ENCODE measurements at regions not wholly inside any gene's neighbourhood (a gene's known extent, or its start where the extent isn't known, plus 50 kb on each side); places are given as distances from the start of the nearest gene placed in this dataset.

DNA sequence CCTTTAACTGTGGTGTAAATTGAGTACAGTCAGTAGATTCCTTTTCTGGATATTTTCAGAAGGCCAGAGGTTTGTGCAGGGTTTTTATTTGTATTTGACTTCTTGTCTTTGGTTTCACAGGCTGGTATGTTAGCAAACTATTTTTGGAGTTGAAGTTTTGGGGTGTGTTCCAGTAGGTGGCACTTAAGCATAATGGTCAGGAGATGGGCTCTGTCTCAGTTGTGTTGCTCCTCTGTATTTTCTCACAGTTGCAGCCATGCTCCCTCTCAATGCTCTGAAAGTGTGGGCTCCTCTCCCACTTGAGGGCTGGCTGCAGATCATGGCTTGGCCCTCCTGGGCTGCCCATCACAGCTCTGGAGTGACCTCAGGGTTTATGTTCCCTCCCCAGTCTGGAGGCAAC lies 267.0 kb upstream of the PCSK5 start:
- TF ChIP-seq POLR2A (IDR thresholded peaks at IDR 0.05; ENCODE audit: insufficient read depth in 1 of 2, low read depth in 2 of 2, low read length in 2 of 2) (no peak), NR2F6 (IDR thresholded peaks at IDR 0.05) (no peak), NR2F6 (CRISPR knock-in tag; IDR thresholded peaks at IDR 0.05) (no peak), ZNF777 (CRISPR knock-in tag; IDR thresholded peaks at IDR 0.05) (no peak)
- TF ChIP-seq, protein P1, sequence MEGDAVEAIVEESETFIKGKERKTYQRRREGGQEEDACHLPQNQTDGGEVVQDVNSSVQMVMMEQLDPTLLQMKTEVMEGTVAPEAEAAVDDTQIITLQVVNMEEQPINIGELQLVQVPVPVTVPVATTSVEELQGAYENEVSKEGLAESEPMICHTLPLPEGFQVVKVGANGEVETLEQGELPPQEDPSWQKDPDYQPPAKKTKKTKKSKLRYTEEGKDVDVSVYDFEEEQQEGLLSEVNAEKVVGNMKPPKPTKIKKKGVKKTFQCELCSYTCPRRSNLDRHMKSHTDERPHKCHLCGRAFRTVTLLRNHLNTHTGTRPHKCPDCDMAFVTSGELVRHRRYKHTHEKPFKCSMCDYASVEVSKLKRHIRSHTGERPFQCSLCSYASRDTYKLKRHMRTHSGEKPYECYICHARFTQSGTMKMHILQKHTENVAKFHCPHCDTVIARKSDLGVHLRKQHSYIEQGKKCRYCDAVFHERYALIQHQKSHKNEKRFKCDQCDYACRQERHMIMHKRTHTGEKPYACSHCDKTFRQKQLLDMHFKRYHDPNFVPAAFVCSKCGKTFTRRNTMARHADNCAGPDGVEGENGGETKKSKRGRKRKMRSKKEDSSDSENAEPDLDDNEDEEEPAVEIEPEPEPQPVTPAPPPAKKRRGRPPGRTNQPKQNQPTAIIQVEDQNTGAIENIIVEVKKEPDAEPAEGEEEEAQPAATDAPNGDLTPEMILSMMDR (CRISPR knock-in tag; IDR thresholded peaks at IDR 0.05) = no peak
